HepG2 (cell line): ENCODE measurements at regions not wholly inside any gene's neighbourhood (a gene's known extent, or its start where the extent isn't known, plus 50 kb on each side); places are given as distances from the start of the nearest gene placed in this dataset.

Experiments
- ATAC-seq: fragments of 200-7000 bp; cut with Tn5 transposase; 3 replicates; pipeline ENCODE4 v1.9.1; 2020; ENCODE audit warnings: mild to moderate bottlenecking, moderate library complexity
- BruUV-seq: library from RNA; stranded (reverse); fragments of 400-500 nt; replicated peaks from 2 replicates; lab custom pipeline; 2021; lab: Mats Ljungman, UMichigan
- CTCF ChIA-PET: fragments of 300-600 bp; formaldehyde crosslinking; extraction: SDS; loops from one replicate; lab custom pipeline; 2021; ENCODE audit warnings: low total read pairs, inconsistent platforms, low intra/inter-chr PET ratio; lab: Yijun Ruan, JAX
- POLR2A ChIA-PET: fragments of 350-600 bp; sonication (Branson Sonifier 250); formaldehyde crosslinking; loops from one replicate; lab custom pipeline; 2020; ENCODE audit warnings: antibody characterized with exemption, inconsistent platforms; lab: Yijun Ruan, JAX
- DNase-seq: peaks from one replicate; pipeline ENCODE4 v3.0.0-alpha.2; 2015; ENCODE audit warnings: low spot score
- FAIRE-seq: peaks from 3 replicates; lab custom pipeline; 2011; peaks lifted over from hg19 to GRCh38; lab: Jason Lieb, UNC
- H2AFZ ChIP-seq: one replicate; pipeline ENCODE4 v1.6.1; 2011; ENCODE audit warnings: low read length, inconsistent platforms
- H3K27ac ChIP-seq: fragments of 300-600 bp; 3 replicates; pipeline ENCODE4 v1.8.0; 2011; ENCODE audit warnings: mixed run types, mild to moderate bottlenecking, mixed read lengths, low read length, inconsistent platforms; ENCODE audit not compliant: insufficient read depth; ENCODE audit errors: extremely low read length
- H3K27me3 ChIP-seq, 2 experiments: fragments of 200-600 bp in 1 of 2; 2 replicates in 1 of 2; 3 replicates in 1 of 2; pipeline versions ENCODE4 v1.6.0 to v1.8.0; 2011; ENCODE audit warnings: low read length in 2 of 2, mild to moderate bottlenecking in 2 of 2, moderate library complexity in 2 of 2, inconsistent platforms in 1 of 2; ENCODE audit not compliant: insufficient read depth in 2 of 2, control insufficient read depth in 1 of 2
- H3K36me3 ChIP-seq, 2 experiments: fragments of 200-600 bp in 1 of 2; replicated peaks in 1 of 2; 2 replicates in 1 of 2; 3 replicates in 1 of 2; pipeline versions ENCODE4 v1.5.1 to v1.8.0; 2011; ENCODE audit warnings: low read length in 2 of 2, inconsistent platforms in 1 of 2; ENCODE audit not compliant: insufficient read depth in 2 of 2, control insufficient read depth in 1 of 2
- H3K4me1 ChIP-seq: 2 replicates; pipeline ENCODE4 v1.5.1; 2012; ENCODE audit warnings: low read length, inconsistent platforms; ENCODE audit not compliant: insufficient read depth
- H3K4me2 ChIP-seq: 2 replicates; pipeline ENCODE4 v1.6.0; 2011; ENCODE audit warnings: low read depth, low read length, inconsistent platforms
- H3K4me3 ChIP-seq, 3 experiments: fragments of 200-600 bp in 1 of 3; sonication (generic), shearing (Covaris generic) in 1 of 3; replicated peaks in 1 of 3; 2 replicates each; pipeline ENCODE4 v1.5.1; 2011 to 2016; ENCODE audit warnings: low read length in 3 of 3, inconsistent platforms in 2 of 3, low read depth in 2 of 3, mild to moderate bottlenecking in 2 of 3, control low read depth in 1 of 3, mixed read lengths in 1 of 3; ENCODE audit not compliant: insufficient read depth in 1 of 3
- H3K79me2 ChIP-seq: one replicate; pipeline ENCODE4 v1.6.1; 2011; ENCODE audit warnings: low read length, inconsistent platforms; ENCODE audit not compliant: insufficient read depth
- H3K9ac ChIP-seq: 2 replicates; pipeline ENCODE4 v1.6.0; 2011; ENCODE audit warnings: mild to moderate bottlenecking, low read depth, low read length, inconsistent platforms; ENCODE audit not compliant: insufficient read depth
- H3K9me3 ChIP-seq: 2 replicates; pipeline ENCODE4 v1.5.1; 2012; ENCODE audit warnings: mild to moderate bottlenecking, low read length
- H4K20me1 ChIP-seq: 2 replicates; pipeline ENCODE4 v1.6.0; 2011; ENCODE audit warnings: inconsistent platforms, mild to moderate bottlenecking, low read length, moderate library complexity; ENCODE audit not compliant: insufficient read depth
- MNT ChIP-seq: fragments of 450-650 bp; IDR thresholded peaks from 2 replicates; pipeline ENCODE4 v1.6.1; 2016
- PAWR ChIP-seq: sonication (generic); formaldehyde crosslinking; IDR thresholded peaks from 2 replicates; pipeline ENCODE4 v1.4.0; 2020; ENCODE audit warnings: missing genetic modification reagents, mild to moderate bottlenecking, borderline replicate concordance
- ZFP36 ChIP-seq: fragments of 150-350 bp; IDR thresholded peaks from 2 replicates; pipeline ENCODE4 v1.6.1; 2018; ENCODE audit warnings: borderline replicate concordance, low read length, low read depth; ENCODE audit not compliant: partially characterized antibody
- WGBS: methylation state at CpG from one replicate; pipeline ENCODE4 v1.1.6; 2017; ENCODE audit warnings: low lambda C conversion rate; 5-methylcytosine and 5-hydroxymethylcytosine counted together
- in situ Hi-C: cut with HindIII; loops from 2 replicates; pipeline ENCODE4 v1.10.0; 2017; ENCODE audit warnings: low pct_unique_long_range_greater_than_20kb; ENCODE audit not compliant: extremely low pct_ligation_motif_present
- intact Hi-C: fragments of 100-400 bp; cut with micrococcal nuclease; formaldehyde crosslinking; loops from one replicate; pipeline ENCODE4 v1.10.0; 2022; ENCODE audit not compliant: unreplicated experiment
- TF ChIP-seq, protein P1 (sequence below), 2 experiments: fragments of 450-650 bp in 1 of 2; sonication (generic) in 1 of 2; formaldehyde crosslinking in 1 of 2; IDR thresholded peaks; 2 replicates each; pipeline versions ENCODE4 v1.6.1 to v1.8.0; 2016 to 2022; ENCODE audit warnings: antibody characterized with exemption in 1 of 2, mild to moderate bottlenecking in 1 of 2, missing genetic modification reagents in 1 of 2
- TF ChIP-seq, protein P2 (sequence below): sonication (generic); formaldehyde crosslinking; IDR thresholded peaks from 2 replicates; pipeline ENCODE4 v1.5.1; 2020; ENCODE audit warnings: mild to moderate bottlenecking, missing genetic modification reagents, moderate library complexity

- Histone ChIP-seq H3K36me3 (no peaks in the 10 kb centered on the region), H3K4me1 (no peaks in the 10 kb centered on the region), H3K9ac (no peak overlapping the region), H3K27ac (no peak overlapping the region), H3K27me3 (peaks cover 2 to 11% of the 10 kb centered on the region in 2 experiments; a peak in 3 of 5 replicates), H3K79me2 (no peaks in the 10 kb centered on the region), H3K4me2 (no peak overlapping the region), H2AFZ (no peak overlapping the region), H3K9me3 (no peaks in the 10 kb centered on the region), H4K20me1 (no peaks in the 10 kb centered on the region), H3K4me3 (no peak overlapping the region)
- in situ Hi-C loops: loop anchor here (5.0 kb wide), 1 partner anchor 143 kb away; no protein-coding TSS in a partner anchor
- no peak for ATAC-seq
- no TSS peak for BruUV-seq
- no peak for FAIRE-seq
- POLR2A ChIA-PET: no interaction called here
- WGBS: 38% methylated on average over 15 of the region's 15 CpGs
- DNase-seq: no peak
- intact Hi-C loops: no loop called here
- TF ChIP-seq, protein P1, sequence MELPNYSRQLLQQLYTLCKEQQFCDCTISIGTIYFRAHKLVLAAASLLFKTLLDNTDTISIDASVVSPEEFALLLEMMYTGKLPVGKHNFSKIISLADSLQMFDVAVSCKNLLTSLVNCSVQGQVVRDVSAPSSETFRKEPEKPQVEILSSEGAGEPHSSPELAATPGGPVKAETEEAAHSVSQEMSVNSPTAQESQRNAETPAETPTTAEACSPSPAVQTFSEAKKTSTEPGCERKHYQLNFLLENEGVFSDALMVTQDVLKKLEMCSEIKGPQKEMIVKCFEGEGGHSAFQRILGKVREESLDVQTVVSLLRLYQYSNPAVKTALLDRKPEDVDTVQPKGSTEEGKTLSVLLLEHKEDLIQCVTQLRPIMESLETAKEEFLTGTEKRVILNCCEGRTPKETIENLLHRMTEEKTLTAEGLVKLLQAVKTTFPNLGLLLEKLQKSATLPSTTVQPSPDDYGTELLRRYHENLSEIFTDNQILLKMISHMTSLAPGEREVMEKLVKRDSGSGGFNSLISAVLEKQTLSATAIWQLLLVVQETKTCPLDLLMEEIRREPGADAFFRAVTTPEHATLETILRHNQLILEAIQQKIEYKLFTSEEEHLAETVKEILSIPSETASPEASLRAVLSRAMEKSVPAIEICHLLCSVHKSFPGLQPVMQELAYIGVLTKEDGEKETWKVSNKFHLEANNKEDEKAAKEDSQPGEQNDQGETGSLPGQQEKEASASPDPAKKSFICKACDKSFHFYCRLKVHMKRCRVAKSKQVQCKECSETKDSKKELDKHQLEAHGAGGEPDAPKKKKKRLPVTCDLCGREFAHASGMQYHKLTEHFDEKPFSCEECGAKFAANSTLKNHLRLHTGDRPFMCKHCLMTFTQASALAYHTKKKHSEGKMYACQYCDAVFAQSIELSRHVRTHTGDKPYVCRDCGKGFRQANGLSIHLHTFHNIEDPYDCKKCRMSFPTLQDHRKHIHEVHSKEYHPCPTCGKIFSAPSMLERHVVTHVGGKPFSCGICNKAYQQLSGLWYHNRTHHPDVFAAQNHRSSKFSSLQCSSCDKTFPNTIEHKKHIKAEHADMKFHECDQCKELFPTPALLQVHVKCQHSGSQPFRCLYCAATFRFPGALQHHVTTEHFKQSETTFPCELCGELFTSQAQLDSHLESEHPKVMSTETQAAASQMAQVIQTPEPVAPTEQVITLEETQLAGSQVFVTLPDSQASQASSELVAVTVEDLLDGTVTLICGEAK (IDR thresholded peaks at IDR 0.05): no peak
- TF ChIP-seq, protein P1 (CRISPR knock-in tag; IDR thresholded peaks at IDR 0.05): peak; percentile 31; the same call in 1 of the 2 replicates
- TF ChIP-seq MNT (peak; percentile 15; the same call in 1 of the 2 replicates), PAWR (CRISPR knock-in tag) (no peak), ZFP36 (no peak)
- TF ChIP-seq, protein P2, sequence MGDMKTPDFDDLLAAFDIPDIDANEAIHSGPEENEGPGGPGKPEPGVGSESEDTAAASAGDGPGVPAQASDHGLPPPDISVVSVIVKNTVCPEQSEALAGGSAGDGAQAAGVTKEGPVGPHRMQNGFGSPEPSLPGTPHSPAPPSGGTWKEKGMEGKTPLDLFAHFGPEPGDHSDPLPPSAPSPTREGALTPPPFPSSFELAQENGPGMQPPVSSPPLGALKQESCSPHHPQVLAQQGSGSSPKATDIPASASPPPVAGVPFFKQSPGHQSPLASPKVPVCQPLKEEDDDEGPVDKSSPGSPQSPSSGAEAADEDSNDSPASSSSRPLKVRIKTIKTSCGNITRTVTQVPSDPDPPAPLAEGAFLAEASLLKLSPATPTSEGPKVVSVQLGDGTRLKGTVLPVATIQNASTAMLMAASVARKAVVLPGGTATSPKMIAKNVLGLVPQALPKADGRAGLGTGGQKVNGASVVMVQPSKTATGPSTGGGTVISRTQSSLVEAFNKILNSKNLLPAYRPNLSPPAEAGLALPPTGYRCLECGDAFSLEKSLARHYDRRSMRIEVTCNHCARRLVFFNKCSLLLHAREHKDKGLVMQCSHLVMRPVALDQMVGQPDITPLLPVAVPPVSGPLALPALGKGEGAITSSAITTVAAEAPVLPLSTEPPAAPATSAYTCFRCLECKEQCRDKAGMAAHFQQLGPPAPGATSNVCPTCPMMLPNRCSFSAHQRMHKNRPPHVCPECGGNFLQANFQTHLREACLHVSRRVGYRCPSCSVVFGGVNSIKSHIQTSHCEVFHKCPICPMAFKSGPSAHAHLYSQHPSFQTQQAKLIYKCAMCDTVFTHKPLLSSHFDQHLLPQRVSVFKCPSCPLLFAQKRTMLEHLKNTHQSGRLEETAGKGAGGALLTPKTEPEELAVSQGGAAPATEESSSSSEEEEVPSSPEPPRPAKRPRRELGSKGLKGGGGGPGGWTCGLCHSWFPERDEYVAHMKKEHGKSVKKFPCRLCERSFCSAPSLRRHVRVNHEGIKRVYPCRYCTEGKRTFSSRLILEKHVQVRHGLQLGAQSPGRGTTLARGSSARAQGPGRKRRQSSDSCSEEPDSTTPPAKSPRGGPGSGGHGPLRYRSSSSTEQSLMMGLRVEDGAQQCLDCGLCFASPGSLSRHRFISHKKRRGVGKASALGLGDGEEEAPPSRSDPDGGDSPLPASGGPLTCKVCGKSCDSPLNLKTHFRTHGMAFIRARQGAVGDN: 0 out of 2 replicates have a peak, but pooled peaks have one; percentile 11
- CTCF ChIA-PET: no interaction called here
Measured at GRCh38 chr2:105515581-105516415, 116.9 kb upstream of the FHL2 start.
